Adrenal gland (tissue), 5 donors: ENCODE measurements at regions not wholly inside any gene's neighbourhood (a gene's known extent, or its start where the extent isn't known, plus 50 kb on each side); places are given as distances from the start of the nearest gene placed in this dataset.

Experiments
- CTCF ChIP-seq, 6 experiments: fragments of 450-650 bp in 4 of 6; fragments of 200-600 bp in 2 of 6; sonication (generic) in 1 of 6; IDR thresholded peaks; 1 replicate in 5 of 6; 2 replicates in 1 of 6; pipeline versions ENCODE4 v1.5.1 to v1.8.0; 2016 to 2021; ENCODE audit warnings: antibody characterized with exemption in 6 of 6, mild to moderate bottlenecking in 2 of 6, moderate library complexity in 1 of 6
- POLR2A ChIP-seq, 2 donors: fragments of 450-650 bp; IDR thresholded peaks; one replicate each; pipeline ENCODE4 v1.6.1; 2017; ENCODE audit warnings: antibody characterized with exemption in 2 of 2, mild to moderate bottlenecking in 2 of 2, moderate library complexity in 1 of 2
- donor health status: DM: no; HTN: no; CAD: no.

- TF ChIP-seq CTCF (IDR thresholded peaks at IDR 0.05): no peak
- no peak for TF ChIP-seq POLR2A (IDR thresholded peaks at IDR 0.05)
Observed at GRCh38 chr12:33614630-33615029, 175.0 kb upstream of the SYT10 start.
